Thoracic aorta (tissue), 2 donors: ENCODE measurements at regions not wholly inside any gene's neighbourhood (a gene's known extent, or its start where the extent isn't known, plus 50 kb on each side); places are given as distances from the start of the nearest gene placed in this dataset.

Source experiments
- ATAC-seq: fragments of 150-250 bp; one replicate; pipeline ENCODE4 v1.8.0; 2017; ENCODE audit warnings: low read depth; ENCODE audit not compliant: insufficient number of reproducible peaks, low FRiP score
- DNase-seq: peaks from one replicate; pipeline ENCODE4 v3.0.0-alpha.2; 2020; ENCODE audit warnings: low spot score
- H3K27ac ChIP-seq, 2 donors: fragments of 200-600 bp; sonication (generic); 1 replicate in 1 of 2; 2 replicates in 1 of 2; pipeline ENCODE4 v1.5.1; 2016; ENCODE audit warnings: mild to moderate bottlenecking in 2 of 2, moderate library complexity in 2 of 2
- H3K27me3 ChIP-seq: fragments of 200-600 bp; sonication (generic); replicated peaks from 2 replicates; pipeline ENCODE4 v1.6.0; 2016; ENCODE audit warnings: mild to moderate bottlenecking; ENCODE audit not compliant: insufficient read depth
- H3K36me3 ChIP-seq: fragments of 200-600 bp; sonication (generic); one replicate; pipeline ENCODE4 v1.5.1; 2016
- H3K4me1 ChIP-seq, 2 donors: fragments of 200-600 bp; sonication (generic); 1 replicate in 1 of 2; 2 replicates in 1 of 2; pipeline versions ENCODE4 v1.5.1 to v1.6.0; 2016; ENCODE audit warnings: low read depth in 2 of 2, mild to moderate bottlenecking in 1 of 2; ENCODE audit not compliant: control insufficient read depth in 1 of 2
- H3K4me3 ChIP-seq: fragments of 200-600 bp; sonication (generic); 2 replicates; pipeline ENCODE4 v1.5.1; 2016; ENCODE audit warnings: mild to moderate bottlenecking
- H3K9me3 ChIP-seq: fragments of 200-600 bp; sonication (generic); 2 replicates; pipeline ENCODE4 v1.5.1; 2016
- TF ChIP-seq, protein P1 (sequence below): fragments of 200-600 bp; sonication (generic); IDR thresholded peaks from one replicate; pipeline ENCODE4 v1.5.1; 2019; ENCODE audit warnings: antibody characterized with exemption

- H3K27ac ChIP-seq = no peak overlapping the region
- peaks cover 0 to 26% of the 10 kb centered on the region in 2 donors for H3K4me1 ChIP-seq
- no peaks in the 10 kb centered on the region for H3K27me3 ChIP-seq
- no peak overlapping the region for H3K4me3 ChIP-seq
- no peaks in the 10 kb centered on the region for H3K36me3 ChIP-seq
- DNase-seq (no peak), ATAC-seq (peak; percentile 69)
- TF ChIP-seq, protein P1, sequence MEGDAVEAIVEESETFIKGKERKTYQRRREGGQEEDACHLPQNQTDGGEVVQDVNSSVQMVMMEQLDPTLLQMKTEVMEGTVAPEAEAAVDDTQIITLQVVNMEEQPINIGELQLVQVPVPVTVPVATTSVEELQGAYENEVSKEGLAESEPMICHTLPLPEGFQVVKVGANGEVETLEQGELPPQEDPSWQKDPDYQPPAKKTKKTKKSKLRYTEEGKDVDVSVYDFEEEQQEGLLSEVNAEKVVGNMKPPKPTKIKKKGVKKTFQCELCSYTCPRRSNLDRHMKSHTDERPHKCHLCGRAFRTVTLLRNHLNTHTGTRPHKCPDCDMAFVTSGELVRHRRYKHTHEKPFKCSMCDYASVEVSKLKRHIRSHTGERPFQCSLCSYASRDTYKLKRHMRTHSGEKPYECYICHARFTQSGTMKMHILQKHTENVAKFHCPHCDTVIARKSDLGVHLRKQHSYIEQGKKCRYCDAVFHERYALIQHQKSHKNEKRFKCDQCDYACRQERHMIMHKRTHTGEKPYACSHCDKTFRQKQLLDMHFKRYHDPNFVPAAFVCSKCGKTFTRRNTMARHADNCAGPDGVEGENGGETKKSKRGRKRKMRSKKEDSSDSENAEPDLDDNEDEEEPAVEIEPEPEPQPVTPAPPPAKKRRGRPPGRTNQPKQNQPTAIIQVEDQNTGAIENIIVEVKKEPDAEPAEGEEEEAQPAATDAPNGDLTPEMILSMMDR = no peak
- no peaks in the 10 kb centered on the region for H3K9me3 ChIP-seq
Measured at GRCh38 chr2:14806613-14807012, 174.1 kb downstream of the LRATD1 start.

GRCh38 chr2:14815201-14815600 lies 182.7 kb downstream of the LRATD1 start:
- Histone ChIP-seq H3K36me3 (no peaks in the 10 kb centered on the region), H3K27me3 (no peaks in the 10 kb centered on the region), H3K27ac (no peak overlapping the region), H3K4me1 (peaks cover 0 to 54% of the 10 kb centered on the region in 2 donors), H3K4me3 (no peak overlapping the region), H3K9me3 (no peaks in the 10 kb centered on the region)
- no peak for ATAC-seq
- DNase-seq = no peak
- TF ChIP-seq, protein P1 = no peak

GRCh38 chr2:14816069-14817060 lies 183.8 kb downstream of the LRATD1 start:
- Histone ChIP-seq H3K27me3 (no peaks in the 10 kb centered on the region), H3K9me3 (no peaks in the 10 kb centered on the region), H3K4me1 (peaks cover 0 to 47% of the 10 kb centered on the region in 2 donors), H3K4me3 (no peak overlapping the region), H3K27ac (no peak overlapping the region), H3K36me3 (no peaks in the 10 kb centered on the region)
- DNase-seq = no peak
- ATAC-seq = no peak
- TF ChIP-seq, protein P1 = no peak

GRCh38 chr2:14817848-14818247 lies 185.3 kb downstream of the LRATD1 start:
- no peaks in the 10 kb centered on the region for H3K27me3 ChIP-seq
- H3K4me1 ChIP-seq = peaks cover 0 to 32% of the 10 kb centered on the region in 2 donors
- no peaks in the 10 kb centered on the region for H3K9me3 ChIP-seq
- TF ChIP-seq, protein P1 = no peak
- H3K36me3 ChIP-seq = no peaks in the 10 kb centered on the region
- no peak for DNase-seq
- H3K27ac ChIP-seq = no peak overlapping the region
- no peak overlapping the region for H3K4me3 ChIP-seq
- no peak for ATAC-seq

DNA sequence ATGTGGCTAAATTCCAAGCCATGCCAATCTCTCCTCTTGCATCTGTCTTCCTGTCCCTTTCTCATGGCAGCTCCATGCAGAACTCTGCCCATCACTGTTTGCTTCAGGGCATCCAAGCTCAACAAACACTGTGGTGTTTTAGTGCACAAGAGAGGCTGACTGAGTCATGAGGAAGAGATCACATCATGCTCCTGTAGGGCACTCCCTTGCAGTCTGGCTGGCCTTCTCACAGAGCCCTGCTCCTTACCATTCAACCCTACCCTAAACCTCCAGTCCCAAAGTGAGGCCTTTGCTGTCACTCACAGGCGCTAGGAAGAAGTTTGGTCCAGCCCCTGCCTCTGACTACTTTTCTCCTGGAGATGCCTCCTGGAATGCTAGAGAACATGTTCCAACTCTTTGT lies 194.0 kb downstream of the LRATD1 start:
- Histone ChIP-seq H3K36me3 (no peaks in the 10 kb centered on the region), H3K4me1 (no peaks in the 10 kb centered on the region), H3K27ac (no peak overlapping the region), H3K9me3 (no peaks in the 10 kb centered on the region), H3K27me3 (no peaks in the 10 kb centered on the region), H3K4me3 (no peak overlapping the region)
- no peak for DNase-seq
- ATAC-seq = no peak
- TF ChIP-seq, protein P1 = no peak
